ENCODE measurements at regions not wholly inside any gene's neighbourhood (a gene's known extent, or its start where the extent isn't known, plus 50 kb on each side); places are given as distances from the start of the nearest gene placed in this dataset.

DNA sequence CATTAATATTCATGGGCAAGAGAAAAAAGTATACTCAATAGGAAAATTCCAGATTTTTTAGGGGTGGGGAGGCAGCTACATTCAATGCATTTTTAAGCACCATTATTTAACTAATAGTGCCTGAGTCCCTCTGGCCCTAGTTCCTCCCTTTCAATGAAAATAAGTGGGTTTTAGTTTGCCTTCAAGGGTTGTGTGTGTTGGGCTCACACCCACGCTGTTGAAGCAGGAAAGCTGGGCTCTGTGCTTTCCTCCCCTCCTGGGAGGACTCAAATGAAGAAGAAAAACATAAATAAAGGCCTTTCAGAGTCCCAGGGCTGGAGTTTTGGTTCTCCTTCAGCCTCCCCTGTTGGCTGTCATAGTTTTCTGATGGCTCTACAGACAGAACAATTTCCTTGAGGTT is 366.2 kb downstream of the MIAT start:
- TF ChIP-seq, protein P1, sequence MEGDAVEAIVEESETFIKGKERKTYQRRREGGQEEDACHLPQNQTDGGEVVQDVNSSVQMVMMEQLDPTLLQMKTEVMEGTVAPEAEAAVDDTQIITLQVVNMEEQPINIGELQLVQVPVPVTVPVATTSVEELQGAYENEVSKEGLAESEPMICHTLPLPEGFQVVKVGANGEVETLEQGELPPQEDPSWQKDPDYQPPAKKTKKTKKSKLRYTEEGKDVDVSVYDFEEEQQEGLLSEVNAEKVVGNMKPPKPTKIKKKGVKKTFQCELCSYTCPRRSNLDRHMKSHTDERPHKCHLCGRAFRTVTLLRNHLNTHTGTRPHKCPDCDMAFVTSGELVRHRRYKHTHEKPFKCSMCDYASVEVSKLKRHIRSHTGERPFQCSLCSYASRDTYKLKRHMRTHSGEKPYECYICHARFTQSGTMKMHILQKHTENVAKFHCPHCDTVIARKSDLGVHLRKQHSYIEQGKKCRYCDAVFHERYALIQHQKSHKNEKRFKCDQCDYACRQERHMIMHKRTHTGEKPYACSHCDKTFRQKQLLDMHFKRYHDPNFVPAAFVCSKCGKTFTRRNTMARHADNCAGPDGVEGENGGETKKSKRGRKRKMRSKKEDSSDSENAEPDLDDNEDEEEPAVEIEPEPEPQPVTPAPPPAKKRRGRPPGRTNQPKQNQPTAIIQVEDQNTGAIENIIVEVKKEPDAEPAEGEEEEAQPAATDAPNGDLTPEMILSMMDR (IDR thresholded peaks at IDR 0.05), result no peak
- TF ChIP-seq POLR2A (IDR thresholded peaks at IDR 0.05), result no peak

Measured in stomach (tissue), 4 donors.